Common myeloid progenitor, CD34-positive (primary cell): ENCODE measurements at regions not wholly inside any gene's neighbourhood (a gene's known extent, or its start where the extent isn't known, plus 50 kb on each side); places are given as distances from the start of the nearest gene placed in this dataset.
"Not testable (repeated sequence)": the region's sequence is repeated elsewhere in the genome, so short reads cannot be mapped to it uniquely, and the experiment has no call there.

Source experiments
- CTCF ChIA-PET: fragments of 350-600 bp; sonication (Branson Sonifier 250); formaldehyde crosslinking; loops from one replicate; lab custom pipeline; 2021; ENCODE audit warnings: antibody characterized with exemption; lab: Charles Lee
- POLR2A ChIA-PET: fragments of 350-600 bp; sonication (Branson Sonifier 250); formaldehyde crosslinking; loops from one replicate; lab custom pipeline; 2021; ENCODE audit warnings: antibody characterized with exemption; lab: Charles Lee
- DNase-seq, 3 donors: peaks; one replicate each; pipeline versions ENCODE4 v3.0.0 to v3.0.0-alpha.2; 2013
- H3K27ac ChIP-seq, 2 experiments: 1 replicate in 1 of 2; 2 replicates in 1 of 2; pipeline ENCODE4 v1.7.0; 2013; ENCODE audit warnings: inconsistent platforms in 2 of 2, low read length in 2 of 2, mild to moderate bottlenecking in 2 of 2, low read depth in 1 of 2, moderate library complexity in 1 of 2; ENCODE audit not compliant: severe bottlenecking in 2 of 2, insufficient read depth in 1 of 2, poor library complexity in 1 of 2
- H3K27me3 ChIP-seq, 5 experiments: replicated peaks in 2 of 5; 1 replicate in 3 of 5; 2 replicates in 2 of 5; pipeline versions ENCODE4 v1.6.1 to v1.7.0; 2013; ENCODE audit warnings: low read length in 4 of 5, mild to moderate bottlenecking in 2 of 5, moderate library complexity in 2 of 5, inconsistent platforms in 1 of 5; ENCODE audit not compliant: insufficient read depth in 5 of 5, control insufficient read depth in 4 of 5
- H3K36me3 ChIP-seq, 4 experiments: 1 replicate in 2 of 4; 2 replicates in 2 of 4; pipeline versions ENCODE4 v1.6.1 to v1.7.0; 2013; ENCODE audit warnings: low read length in 3 of 4, control low read depth in 1 of 4, mild to moderate bottlenecking in 1 of 4; ENCODE audit not compliant: control insufficient read depth in 4 of 4, insufficient read depth in 4 of 4
- H3K4me1 ChIP-seq, 4 experiments: 1 replicate in 3 of 4; 2 replicates in 1 of 4; pipeline versions ENCODE4 v1.6.1 to v1.7.1; 2013; ENCODE audit warnings: low read length in 3 of 4, mild to moderate bottlenecking in 3 of 4, control low read depth in 1 of 4, inconsistent platforms in 1 of 4, moderate library complexity in 1 of 4; ENCODE audit not compliant: control insufficient read depth in 4 of 4, insufficient read depth in 4 of 4; ENCODE audit errors: control extremely low read depth in 1 of 4
- H3K4me3 ChIP-seq, 7 experiments: 1 replicate in 4 of 7; 2 replicates in 3 of 7; pipeline versions ENCODE4 v1.5.1 to v1.7.0; 2013; ENCODE audit warnings: mild to moderate bottlenecking in 7 of 7, low read length in 6 of 7, moderate library complexity in 6 of 7, inconsistent platforms in 2 of 7, low read depth in 2 of 7, control low read depth in 1 of 7; ENCODE audit not compliant: insufficient read depth in 4 of 7, control insufficient read depth in 1 of 7; ENCODE audit errors: extremely low read depth in 1 of 7
- H3K9me3 ChIP-seq, 5 experiments: 1 replicate in 4 of 5; 2 replicates in 1 of 5; pipeline versions ENCODE4 v1.6.1 to v1.7.1; 2013; ENCODE audit warnings: low read length in 4 of 5, mild to moderate bottlenecking in 2 of 5, inconsistent platforms in 1 of 5, low read depth in 1 of 5, moderate library complexity in 1 of 5; ENCODE audit not compliant: control insufficient read depth in 4 of 5, insufficient read depth in 2 of 5; ENCODE audit errors: control extremely low read depth in 1 of 5
- WGBS: methylation state at CpG from one replicate; pipeline ENCODE4 v1.1.5; 2013; ENCODE audit not compliant: insufficient coverage; 5-methylcytosine and 5-hydroxymethylcytosine counted together

- DNase-seq: no peak
- Histone ChIP-seq H3K27me3 (no peaks in the 10 kb centered on the region), H3K36me3 (no peaks in the 10 kb centered on the region), H3K27ac (no peak overlapping the region), H3K9me3 (no peaks in the 10 kb centered on the region), H3K4me1 (no peaks in the 10 kb centered on the region), H3K4me3 (no peak overlapping the region)
- POLR2A ChIA-PET: no interaction called here
- 93% methylated on average over 3 of the region's 5 CpGs for WGBS
- CTCF ChIA-PET: no interaction called here
Measured at GRCh38 chr15:77881950-77882349, 195.6 kb downstream of the TBC1D2B start.

GRCh38 chr15:77881535-77881934 lies 196.0 kb downstream of the TBC1D2B start:
- 36% methylated on average over 6 of the region's 16 CpGs for WGBS
- POLR2A ChIA-PET, H3K4me3 ChIP-seq, H3K27me3 ChIP-seq, H3K27ac ChIP-seq, H3K9me3 ChIP-seq, H3K4me1 ChIP-seq, DNase-seq, H3K36me3 ChIP-seq: not testable (repeated sequence)
- CTCF ChIA-PET: interaction anchor here (0.6 kb wide), 1 partner anchor 359 kb away, joined by 3 read pairs; no protein-coding TSS in a partner anchor

- DNase-seq, CTCF ChIA-PET, H3K9me3 ChIP-seq, H3K27me3 ChIP-seq, H3K36me3 ChIP-seq, H3K4me1 ChIP-seq, H3K4me3 ChIP-seq, POLR2A ChIA-PET, H3K27ac ChIP-seq: not testable (repeated sequence)
- WGBS: 100% methylated on average over 3 of the region's 6 CpGs
Measured at GRCh38 chr15:77879466-77879865, 198.0 kb downstream of the TBC1D2B start.

- no peaks in the 10 kb centered on the region for H3K4me1 ChIP-seq
Measured at GRCh38 chr15:77877869-77878577, 199.5 kb downstream of the TBC1D2B start.

GRCh38 chr15:77876107-77876820 lies 201.2 kb downstream of the TBC1D2B start:
- H3K4me1 ChIP-seq, H3K9me3 ChIP-seq, POLR2A ChIA-PET, H3K27ac ChIP-seq, H3K4me3 ChIP-seq, H3K36me3 ChIP-seq, H3K27me3 ChIP-seq, CTCF ChIA-PET, DNase-seq: not testable (repeated sequence)
- 92% methylated on average over 2 of the region's 9 CpGs for WGBS

More at GRCh38 chr15:77877869-77878577, 199.5 kb downstream of the TBC1D2B start:
- ChIA-PET CTCF (no interaction called here), POLR2A (no interaction called here)
- Histone ChIP-seq H3K9me3 (no peaks in the 10 kb centered on the region), H3K36me3 (no peaks in the 10 kb centered on the region), H3K27ac (no peak overlapping the region), H3K27me3 (no peaks in the 10 kb centered on the region), H3K4me3 (no peak overlapping the region)
- no peak for DNase-seq
- WGBS: 100% methylated on average over 2 of the region's 5 CpGs

GRCh38 chr15:77875066-77875721 lies 202.3 kb downstream of the TBC1D2B start:
- CTCF ChIA-PET: interaction anchor here (0.7 to 1.2 kb wide), 2 partner anchors 19 to 35 kb away, joined by 3 to 6 read pairs; no protein-coding TSS in a partner anchor
- H3K27ac ChIP-seq, POLR2A ChIA-PET, H3K27me3 ChIP-seq, H3K4me1 ChIP-seq, H3K4me3 ChIP-seq, H3K9me3 ChIP-seq, H3K36me3 ChIP-seq: not testable (repeated sequence)
- WGBS: 37% methylated on average over 5 of the region's 13 CpGs
- peak; percentile 71 to 84 (median 72) for DNase-seq

- no peaks in the 10 kb centered on the region for H3K9me3 ChIP-seq
- no peaks in the 10 kb centered on the region for H3K27me3 ChIP-seq
- no peak overlapping the region for H3K27ac ChIP-seq
- no peaks in the 10 kb centered on the region for H3K36me3 ChIP-seq
- H3K4me1 ChIP-seq: no peaks in the 10 kb centered on the region
- no peak overlapping the region for H3K4me3 ChIP-seq
- ChIA-PET POLR2A (no interaction called here), CTCF (interaction anchor here (1.6 kb wide), 1 partner anchor 36 kb away, joined by 3 read pairs; no protein-coding TSS in a partner anchor)
- DNase-seq: no peak
- WGBS: 89% methylated on average over 4 of the region's 4 CpGs
Measured at GRCh38 chr15:77874063-77874462, 203.4 kb downstream of the TBC1D2B start.
